ENCODE measurements at regions not wholly inside any gene's neighbourhood (a gene's known extent, or its start where the extent isn't known, plus 50 kb on each side); places are given as distances from the start of the nearest gene placed in this dataset.
"Not testable (repeated sequence)": the region's sequence is repeated elsewhere in the genome, so short reads cannot be mapped to it uniquely, and the experiment has no call there.

DNA sequence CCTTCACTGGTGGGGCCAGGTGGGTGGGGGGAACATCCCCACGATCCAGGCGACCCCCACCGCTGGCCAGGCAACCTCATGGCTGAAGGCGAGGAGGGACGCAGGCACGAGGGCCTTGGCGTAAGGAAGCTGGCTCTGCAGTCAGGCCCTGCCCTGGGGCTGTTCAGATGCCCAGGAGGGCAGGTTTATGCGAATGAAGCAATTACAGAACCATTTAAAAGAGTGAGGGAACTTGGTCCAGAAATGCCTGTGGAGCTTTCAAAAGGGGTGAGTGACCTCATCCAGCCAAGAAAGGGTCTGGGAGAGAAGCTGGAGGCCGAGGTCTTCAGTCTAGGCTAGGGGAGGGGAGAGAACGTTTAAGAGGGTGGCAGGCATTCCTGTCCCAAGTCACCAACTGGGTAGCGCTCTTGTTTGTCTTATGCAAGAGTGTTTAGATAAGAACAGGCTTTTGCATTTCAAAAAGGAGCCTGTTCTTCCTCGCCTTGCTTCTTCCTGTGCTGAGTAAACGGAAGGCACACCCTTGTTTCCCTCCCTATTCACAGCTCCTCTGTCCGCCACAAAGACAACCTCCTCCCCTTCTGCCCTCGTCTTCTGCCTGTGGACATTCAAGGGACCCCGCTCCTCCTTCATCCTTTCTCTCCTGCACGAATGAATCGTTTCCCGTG is 183.5 kb upstream of the SDK2 start:
- DNase-seq (ENCODE audit: low read depth): no peak
- no peak overlapping the region for H3K4me3 ChIP-seq (ENCODE audit: low read depth, low read length)

DNA sequence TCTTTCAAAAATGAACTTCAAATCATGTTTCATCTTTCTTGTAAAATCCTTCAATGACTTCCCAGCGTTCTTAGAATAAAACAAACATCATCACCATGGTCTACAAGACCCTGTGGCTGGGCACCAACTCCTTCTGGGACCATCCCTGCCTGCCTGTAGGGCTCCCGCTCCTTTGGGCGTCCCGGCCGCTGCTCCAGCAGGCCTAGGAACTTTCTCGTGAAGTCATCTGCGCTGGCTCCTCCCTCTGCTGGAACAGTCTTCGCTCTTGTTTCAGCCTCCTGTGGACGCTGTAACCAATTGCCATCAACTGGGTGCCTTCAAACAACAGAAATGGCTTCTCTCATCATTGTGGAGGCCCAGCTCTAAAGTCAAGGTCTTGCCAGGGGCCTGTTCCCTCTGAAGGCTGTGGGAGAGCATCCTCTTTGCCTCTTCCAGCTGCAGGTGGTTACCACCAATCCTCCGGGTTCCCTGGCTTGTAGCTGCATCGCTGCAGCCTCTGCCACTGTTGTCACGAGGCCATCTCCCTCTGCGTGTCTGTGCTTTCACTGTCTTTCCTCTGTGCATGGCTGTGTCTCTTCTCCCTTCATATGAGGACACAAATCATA is 185.5 kb upstream of the SDK2 start:
- DNase-seq (ENCODE audit: low read depth): no peak
- no peak overlapping the region for H3K4me3 ChIP-seq (ENCODE audit: low read depth, low read length)

DNA sequence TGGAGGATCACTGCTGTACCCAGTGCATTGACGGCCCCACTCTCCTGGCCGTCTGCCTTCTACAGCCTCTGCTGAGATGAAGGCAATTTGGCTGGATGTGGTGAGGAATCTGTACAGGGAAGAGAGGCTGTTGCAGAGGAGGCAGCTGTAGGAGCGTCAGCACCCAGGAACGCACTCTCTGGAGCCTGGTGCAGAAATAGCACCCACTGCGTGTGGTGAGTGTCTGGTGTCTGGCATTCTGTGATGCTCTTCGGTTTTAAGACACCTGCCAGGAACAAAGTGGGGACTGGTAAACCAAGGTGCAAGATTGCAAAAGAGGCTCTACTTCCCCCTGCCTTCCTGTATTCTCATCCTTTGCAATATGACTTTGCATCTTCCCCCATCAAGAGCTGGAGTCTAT is 187.5 kb upstream of the SDK2 start:
- no peak for DNase-seq (ENCODE audit: low read depth)
- no peak overlapping the region for H3K4me3 ChIP-seq (ENCODE audit: low read depth, low read length)

GRCh38 chr17:73833775-73834488 is 189.7 kb upstream of the SDK2 start:
- no peak overlapping the region for H3K4me3 ChIP-seq (ENCODE audit: low read depth, low read length)
- DNase-seq (ENCODE audit: low read depth): no peak

DNA sequence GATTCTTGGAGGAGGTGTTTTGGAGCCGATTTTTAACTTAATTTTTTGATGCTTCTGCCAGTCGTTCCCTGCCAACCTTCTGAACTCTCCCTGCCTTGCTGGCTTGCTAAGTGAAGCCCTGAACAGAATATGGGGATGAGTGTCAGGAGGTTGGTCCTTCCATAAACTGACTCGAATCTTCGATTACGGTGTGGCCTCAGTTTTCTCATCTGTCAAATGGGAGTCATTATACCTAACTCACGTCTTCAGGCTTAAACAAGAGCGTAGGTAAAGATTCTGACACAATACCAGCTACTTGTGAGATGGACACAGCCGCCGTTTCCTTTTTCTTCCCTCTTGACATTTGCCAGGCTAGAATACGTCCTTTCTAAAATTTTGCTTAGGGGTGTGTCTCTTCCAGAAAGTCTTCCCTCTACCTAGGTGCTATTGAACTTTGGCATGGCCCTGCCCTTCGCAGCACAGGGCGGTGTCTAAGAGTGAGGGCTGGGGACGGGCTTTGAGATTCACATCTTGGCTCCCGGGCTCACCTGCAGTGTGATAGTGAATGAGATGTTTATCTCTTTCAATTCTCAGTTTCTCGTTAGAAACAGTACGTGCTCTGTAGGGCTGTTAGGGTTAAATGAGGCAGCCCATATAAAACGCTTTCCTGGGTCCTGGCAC is 190.6 kb upstream of the SDK2 start:
- no peak overlapping the region for H3K4me3 ChIP-seq (ENCODE audit: low read depth, low read length)
- no peak for DNase-seq (ENCODE audit: low read depth)

DNA sequence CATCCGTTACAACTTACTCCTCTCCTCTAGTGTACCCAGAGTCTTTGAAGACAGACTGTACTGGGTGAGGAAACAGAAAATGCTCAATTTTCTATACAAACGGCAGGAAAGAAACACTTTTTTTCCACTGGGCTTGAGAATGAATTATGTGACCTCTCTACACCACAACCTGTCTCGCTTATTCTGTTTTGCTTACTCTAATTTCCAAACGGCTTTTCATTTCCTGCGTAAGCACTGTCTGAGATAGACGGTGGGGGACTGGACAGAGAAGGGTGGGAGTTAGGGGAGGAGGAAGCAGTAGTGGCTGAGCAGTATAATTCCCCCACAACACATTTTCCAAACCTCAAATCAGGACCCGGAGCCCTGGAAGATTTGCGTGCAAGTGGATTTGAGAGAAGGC is 191.4 kb upstream of the SDK2 start:
- H3K4me3 ChIP-seq (ENCODE audit: low read depth, low read length): no peak overlapping the region
- no peak for DNase-seq (ENCODE audit: low read depth)

DNA sequence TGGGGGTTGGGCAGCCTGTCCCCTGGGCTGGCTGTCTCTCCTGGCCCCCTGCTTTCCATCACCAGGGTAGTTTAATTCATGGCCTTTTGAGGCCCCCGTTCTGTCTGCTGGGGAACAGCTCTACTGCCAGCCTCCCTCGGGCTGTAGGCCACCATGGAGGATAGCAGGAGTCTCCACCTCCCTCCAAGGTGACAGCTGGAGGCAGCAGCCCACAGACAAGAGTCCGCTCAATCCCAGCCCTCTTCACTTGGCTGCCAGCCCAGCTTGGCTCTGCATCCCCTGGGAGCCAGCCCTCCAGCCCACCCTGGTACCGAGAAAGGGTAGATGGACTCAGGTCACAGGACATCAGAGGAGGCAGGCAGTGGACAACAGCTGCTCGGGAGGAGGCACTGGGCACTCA is 194.6 kb upstream of the SDK2 start:
- H3K4me3 ChIP-seq (ENCODE audit: low read depth, low read length): no peak overlapping the region
- DNase-seq (ENCODE audit: low read depth): no peak

DNA sequence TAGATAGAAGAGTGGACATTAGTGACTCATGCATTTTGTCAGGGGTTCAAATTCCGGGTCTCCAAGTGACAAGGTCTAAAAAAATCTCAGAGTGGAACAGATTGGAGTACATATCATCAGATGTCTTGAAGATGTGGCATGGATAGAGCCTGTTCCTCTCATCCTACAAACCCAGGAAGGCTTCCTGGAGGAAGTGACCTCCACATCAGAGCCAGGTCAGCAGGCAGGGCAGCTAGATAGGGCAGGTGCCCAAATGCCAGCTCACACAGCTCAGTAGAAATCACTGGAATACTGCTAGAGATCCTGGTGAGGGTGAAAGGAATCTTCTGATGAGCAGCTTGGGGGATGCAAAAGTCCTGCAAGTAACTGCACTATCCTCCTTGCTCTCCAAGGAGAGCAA is 196.6 kb upstream of the SDK2 start:
- DNase-seq (ENCODE audit: low read depth): no peak
- H3K4me3 ChIP-seq (ENCODE audit: low read depth, low read length): no peak overlapping the region

- H3K4me3 ChIP-seq (ENCODE audit: low read depth, low read length): no peak overlapping the region
- no peak for DNase-seq (ENCODE audit: low read depth)
Measured at GRCh38 chr17:73841431-73842060, 197.3 kb upstream of the SDK2 start.

DNA sequence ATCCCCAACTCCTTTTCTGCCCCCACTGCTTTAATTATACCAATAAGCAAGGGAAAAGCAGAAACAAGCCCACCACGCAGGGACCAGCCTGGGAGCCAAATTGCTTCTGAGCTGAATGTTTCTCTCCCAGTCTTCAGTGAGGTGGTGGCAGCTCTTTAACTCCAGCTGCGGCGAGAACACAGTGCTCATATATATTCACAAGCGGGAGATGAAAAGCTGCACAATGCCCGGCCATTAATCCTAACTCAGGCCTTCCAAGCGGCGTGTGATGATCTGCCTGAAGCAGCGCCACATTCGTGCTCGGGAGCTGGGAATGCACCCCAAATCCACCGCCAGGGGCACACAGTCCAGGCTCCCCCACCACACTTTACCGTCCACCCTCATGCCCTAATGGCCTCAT is 203.7 kb upstream of the SDK2 start:
- DNase-seq (ENCODE audit: low read depth): no peak
- H3K4me3 ChIP-seq (ENCODE audit: low read depth, low read length): no peak overlapping the region

- no peak overlapping the region for H3K4me3 ChIP-seq (ENCODE audit: low read depth, low read length)
- DNase-seq (ENCODE audit: low read depth): no peak
Measured at GRCh38 chr17:73850426-73850825, 206.2 kb upstream of the SDK2 start.

DNA sequence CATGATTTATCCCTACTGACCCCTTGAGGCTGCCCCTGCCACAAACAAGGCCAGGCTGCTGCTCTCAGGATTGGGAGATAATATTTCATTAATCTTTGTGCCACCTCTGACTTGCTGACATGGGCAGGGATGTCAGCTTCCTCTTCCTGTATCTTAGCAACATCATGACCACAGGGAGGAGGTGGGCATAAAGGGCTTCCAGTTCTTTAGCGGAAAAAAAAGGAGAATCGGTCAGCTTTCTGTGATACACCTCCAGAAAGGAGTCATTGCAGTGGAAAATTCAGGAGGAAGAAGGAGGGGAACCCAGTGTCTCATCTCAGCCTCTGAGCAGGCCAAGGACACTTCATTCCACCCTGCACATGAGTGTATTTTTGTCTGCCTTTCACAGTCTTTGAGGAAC is 206.8 kb upstream of the SDK2 start:
- no peak overlapping the region for H3K4me3 ChIP-seq (ENCODE audit: low read depth, low read length)
- no peak for DNase-seq (ENCODE audit: low read depth)

GRCh38 chr17:73851921-73852320 is 207.7 kb upstream of the SDK2 start:
- no peak for DNase-seq (ENCODE audit: low read depth)

DNA sequence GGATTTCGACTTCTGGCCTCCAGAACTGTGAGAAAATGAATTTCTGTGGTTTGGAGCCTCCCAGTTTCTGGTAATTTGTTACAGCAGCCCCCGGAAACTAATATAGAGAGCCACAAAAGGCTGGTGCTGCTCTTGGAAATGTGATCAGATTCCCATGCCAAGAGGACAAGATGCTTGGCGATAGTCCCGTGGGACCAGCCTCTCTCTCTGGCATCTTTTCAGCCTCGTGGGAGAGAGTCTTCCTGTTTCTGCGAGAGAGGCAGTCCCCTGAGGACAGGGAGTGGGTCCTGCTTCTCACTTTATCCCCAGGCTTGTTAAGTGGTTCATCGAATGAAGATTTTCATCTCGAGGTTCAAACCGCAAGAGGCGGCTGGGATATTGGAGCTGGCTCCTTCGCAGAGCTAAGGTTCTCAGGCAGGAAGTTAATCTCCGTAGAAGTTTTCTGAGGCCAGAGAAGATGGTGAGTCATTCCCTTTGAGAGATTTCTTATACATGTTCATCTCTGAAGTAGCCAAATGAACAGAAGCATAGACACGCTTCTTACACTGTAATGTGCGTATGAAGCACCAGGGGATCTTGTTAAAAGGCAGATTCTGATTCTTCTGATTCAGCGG is 211.6 kb upstream of the SDK2 start:
- no peak for DNase-seq (ENCODE audit: low read depth)
- H3K4me3 ChIP-seq (ENCODE audit: low read depth, low read length): no peak overlapping the region

More at GRCh38 chr17:73851921-73852320, 207.7 kb upstream of the SDK2 start:
- no peak overlapping the region for H3K4me3 ChIP-seq (ENCODE audit: low read depth, low read length)

DNA sequence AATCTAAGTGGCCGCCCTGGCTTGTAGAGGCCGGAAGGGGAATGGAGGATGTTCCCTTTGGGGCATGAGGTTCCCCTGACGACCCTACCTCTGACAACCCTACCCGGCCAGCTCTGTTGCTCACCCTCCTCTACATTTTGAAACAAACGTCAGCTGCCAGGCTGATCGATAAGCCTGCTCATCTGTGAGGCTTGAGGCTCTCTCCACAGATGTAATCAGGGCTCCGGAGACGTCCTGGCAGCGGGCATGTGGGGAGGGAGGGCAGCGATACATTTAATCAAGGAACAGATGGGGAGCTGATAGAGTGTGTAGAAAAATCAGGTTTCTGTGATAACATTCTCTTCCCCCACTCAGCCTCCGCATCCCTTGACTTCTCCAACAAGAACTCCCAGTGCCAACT is 212.3 kb upstream of the SDK2 start:
- H3K4me3 ChIP-seq (ENCODE audit: low read depth, low read length): no peak overlapping the region
- DNase-seq (ENCODE audit: low read depth): no peak

DNA sequence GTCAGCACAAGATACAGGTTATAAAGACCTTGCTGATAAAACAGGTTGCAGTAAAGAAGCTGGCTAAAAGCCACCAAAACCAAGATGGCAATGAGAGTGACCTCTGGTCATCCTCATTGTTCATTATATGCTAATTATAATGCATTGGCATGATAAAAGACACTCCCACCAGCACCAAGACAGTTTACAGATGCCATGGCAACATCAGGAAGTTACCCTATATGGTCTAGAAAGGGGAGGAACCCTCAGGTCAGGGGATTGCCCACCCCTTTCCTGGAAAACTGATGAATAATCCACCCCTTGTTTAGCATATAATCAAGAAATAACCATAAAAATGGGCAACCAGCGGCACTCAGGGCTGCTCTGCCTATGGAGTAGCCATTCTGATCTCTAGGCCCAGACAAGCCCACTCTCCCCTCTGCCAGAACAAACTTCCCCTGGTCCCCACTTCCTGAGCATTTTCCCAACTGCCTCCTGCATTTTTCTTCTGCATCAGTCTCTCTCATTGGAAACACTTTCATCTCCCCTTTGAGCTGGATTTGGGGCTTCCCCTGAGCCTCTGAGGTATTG is 215.3 kb upstream of the SDK2 start:
- H3K4me3 ChIP-seq (ENCODE audit: low read depth, low read length); DNase-seq (ENCODE audit: low read depth): not testable (repeated sequence)

- DNase-seq (ENCODE audit: low read depth): no peak
- H3K4me3 ChIP-seq (ENCODE audit: low read depth, low read length): no peak overlapping the region
Measured at GRCh38 chr17:73861543-73861942, 217.3 kb upstream of the SDK2 start.

DNA sequence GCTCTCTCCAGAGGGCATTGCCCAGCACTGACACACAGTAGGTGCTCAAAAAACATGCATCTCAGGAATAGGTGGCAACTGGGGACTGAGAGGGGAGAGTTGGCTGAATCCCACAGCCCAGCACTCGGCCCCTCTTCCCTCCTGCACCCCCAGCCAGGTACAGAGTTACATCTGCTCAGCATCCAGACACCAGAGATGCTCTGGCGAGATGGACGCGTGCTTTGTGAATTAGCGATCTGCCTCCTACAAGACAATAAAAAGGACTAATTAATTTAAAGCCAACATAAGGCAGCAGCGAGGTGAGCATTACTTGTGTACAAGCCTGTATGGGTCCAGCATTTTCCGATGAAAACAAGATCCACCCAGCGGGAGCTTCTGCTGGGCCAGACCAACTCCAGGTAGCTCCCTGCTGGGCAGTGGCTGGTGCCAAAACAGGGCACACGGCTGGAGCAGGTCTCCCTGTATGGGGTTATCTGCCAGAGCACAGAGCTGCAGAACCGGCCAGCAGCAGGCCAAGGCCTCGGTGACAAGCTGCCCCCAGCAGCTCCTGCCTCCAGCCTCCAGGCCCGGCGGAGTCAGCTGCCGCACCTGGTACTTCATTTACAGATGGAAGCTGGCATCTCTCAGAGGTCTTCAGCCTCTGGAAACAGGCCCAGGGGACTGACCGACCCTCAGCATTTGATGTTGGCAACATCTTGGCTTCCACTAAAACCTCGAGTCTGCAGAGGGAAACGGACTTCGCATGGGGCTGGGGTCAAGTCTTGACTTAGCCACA is 219.7 kb upstream of the SDK2 start:
- no peak overlapping the region for H3K4me3 ChIP-seq (ENCODE audit: low read depth, low read length)

DNA sequence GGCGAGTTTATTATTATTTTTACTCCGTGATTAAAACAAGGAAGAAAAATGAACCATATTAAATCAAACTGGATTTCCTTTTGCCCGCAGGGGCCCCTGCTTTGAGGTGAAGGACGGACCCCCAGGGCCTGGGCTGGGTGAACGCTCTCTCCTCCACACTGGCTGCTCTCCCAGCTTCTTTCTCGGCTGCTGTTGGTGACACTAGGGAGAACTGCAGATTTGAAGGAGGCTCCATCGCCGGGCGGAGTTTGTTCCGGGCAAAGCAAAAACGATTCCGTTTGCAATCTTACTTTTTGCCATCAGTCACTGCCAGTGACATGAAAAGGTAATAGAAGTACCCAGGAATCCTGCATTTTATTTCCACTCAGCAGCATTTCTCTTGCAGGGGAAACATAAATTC is 221.6 kb upstream of the SDK2 start:
- no peak overlapping the region for H3K4me3 ChIP-seq (ENCODE audit: low read depth, low read length)
- DNase-seq (ENCODE audit: low read depth): no peak

More for the DNA sequence above, 219.7 kb upstream of the SDK2 start:
- no peak for DNase-seq (ENCODE audit: low read depth)
